T-helper 1 cell (primary cell): ENCODE measurements at regions not wholly inside any gene's neighbourhood (a gene's known extent, or its start where the extent isn't known, plus 50 kb on each side); places are given as distances from the start of the nearest gene placed in this dataset.
"Not testable (repeated sequence)": the region's sequence is repeated elsewhere in the genome, so short reads cannot be mapped to it uniquely, and the experiment has no call there.

ENCODE experiments used
- DNase-seq, 5 donors: peaks; one replicate each; pipeline ENCODE4 v3.0.0-alpha.2; 2012 to 2020

GRCh38 chr16:26510924-26511323 lies 555.8 kb upstream of the C16orf82 start:
- DNase-seq = no peak

- DNase-seq = no peak
Measured at GRCh38 chr16:26511463-26511862, 555.3 kb upstream of the C16orf82 start.

- DNase-seq = no peak
Measured at GRCh38 chr16:26521626-26522025, 545.1 kb upstream of the C16orf82 start.

GRCh38 chr16:26524281-26524680 lies 542.4 kb upstream of the C16orf82 start:
- no peak for DNase-seq

GRCh38 chr16:26524846-26525245 lies 541.9 kb upstream of the C16orf82 start:
- DNase-seq = no peak

- DNase-seq = no peak
Measured at GRCh38 chr16:26525856-26526255, 540.9 kb upstream of the C16orf82 start.

GRCh38 chr16:26526633-26527032 lies 540.1 kb upstream of the C16orf82 start:
- no peak for DNase-seq

GRCh38 chr16:26530584-26531289 lies 536.0 kb upstream of the C16orf82 start:
- DNase-seq = no peak

GRCh38 chr16:26531290-26531730 lies 535.4 kb upstream of the C16orf82 start:
- DNase-seq = no peak

GRCh38 chr16:26532456-26532855 lies 534.3 kb upstream of the C16orf82 start:
- no peak for DNase-seq

- no peak for DNase-seq
Measured at GRCh38 chr16:26542198-26542597, 524.5 kb upstream of the C16orf82 start.

GRCh38 chr16:26546573-26546972 lies 520.2 kb upstream of the C16orf82 start:
- no peak for DNase-seq

GRCh38 chr16:26547681-26548080 lies 519.0 kb upstream of the C16orf82 start:
- DNase-seq = no peak

GRCh38 chr16:26550111-26550610 lies 516.6 kb upstream of the C16orf82 start:
- no peak for DNase-seq

GRCh38 chr16:26554030-26554429 lies 512.7 kb upstream of the C16orf82 start:
- DNase-seq = no peak

- DNase-seq = no peak
Measured at GRCh38 chr16:26561303-26561702, 505.4 kb upstream of the C16orf82 start.

- DNase-seq = no peak
Measured at GRCh38 chr16:26563018-26563417, 503.7 kb upstream of the C16orf82 start.

- no peak for DNase-seq
Measured at GRCh38 chr16:26567356-26567755, 499.4 kb upstream of the C16orf82 start.

- peak in 1 of 5 donors; percentile 38 for DNase-seq
Measured at GRCh38 chr16:26569793-26570192, 496.9 kb upstream of the C16orf82 start.

GRCh38 chr16:26578748-26579147 lies 488.0 kb upstream of the C16orf82 start:
- DNase-seq = no peak

GRCh38 chr16:26583803-26584202 lies 482.9 kb upstream of the C16orf82 start:
- DNase-seq = no peak

- DNase-seq = no peak
Measured at GRCh38 chr16:26593700-26594099, 473.0 kb upstream of the C16orf82 start.

- no peak for DNase-seq
Measured at GRCh38 chr16:26594666-26595065, 472.1 kb upstream of the C16orf82 start.

GRCh38 chr16:26595199-26595598 lies 471.5 kb upstream of the C16orf82 start:
- no peak for DNase-seq

GRCh38 chr16:26596033-26596432 lies 470.7 kb upstream of the C16orf82 start:
- not testable (repeated sequence) for DNase-seq
